Adrenal gland (tissue), 5 donors: ENCODE measurements at regions not wholly inside any gene's neighbourhood (a gene's known extent, or its start where the extent isn't known, plus 50 kb on each side); places are given as distances from the start of the nearest gene placed in this dataset.
"Not testable (repeated sequence)": the region's sequence is repeated elsewhere in the genome, so short reads cannot be mapped to it uniquely, and the experiment has no call there.

Source experiments
- POLR2A ChIP-seq, 2 donors: fragments of 450-650 bp; IDR thresholded peaks; one replicate each; pipeline ENCODE4 v1.6.1; 2017; ENCODE audit warnings: antibody characterized with exemption in 2 of 2, mild to moderate bottlenecking in 2 of 2, moderate library complexity in 1 of 2
- TF ChIP-seq, protein P1 (sequence below), 6 experiments: fragments of 450-650 bp in 4 of 6; fragments of 200-600 bp in 2 of 6; sonication (generic) in 1 of 6; IDR thresholded peaks; 1 replicate in 5 of 6; 2 replicates in 1 of 6; pipeline versions ENCODE4 v1.5.1 to v1.8.0; 2016 to 2021; ENCODE audit warnings: antibody characterized with exemption in 6 of 6, mild to moderate bottlenecking in 2 of 6, moderate library complexity in 1 of 6
- donor health status: DM: no; HTN: no; CAD: no.

DNA sequence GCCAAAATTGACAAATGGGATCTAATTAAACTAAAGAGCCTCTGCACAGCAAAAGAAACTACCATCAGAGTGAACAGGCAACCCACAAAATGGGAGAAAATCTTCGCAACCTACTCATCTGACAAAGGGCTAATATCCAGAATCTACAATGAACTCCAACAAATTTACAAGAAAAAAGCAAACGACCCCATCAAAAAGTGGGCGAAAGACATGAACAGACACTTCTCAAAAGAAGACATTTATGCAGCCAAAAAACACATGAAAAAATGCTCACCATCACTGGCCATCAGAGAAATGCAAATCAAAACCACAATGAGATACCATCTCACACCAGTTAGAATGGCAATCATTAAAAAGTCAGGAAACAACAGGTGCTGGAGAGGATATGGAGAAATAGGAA, 261.4 kb upstream of the HNRNPA3 start:
- TF ChIP-seq POLR2A (IDR thresholded peaks at IDR 0.05) = not testable (repeated sequence)
- TF ChIP-seq, protein P1, sequence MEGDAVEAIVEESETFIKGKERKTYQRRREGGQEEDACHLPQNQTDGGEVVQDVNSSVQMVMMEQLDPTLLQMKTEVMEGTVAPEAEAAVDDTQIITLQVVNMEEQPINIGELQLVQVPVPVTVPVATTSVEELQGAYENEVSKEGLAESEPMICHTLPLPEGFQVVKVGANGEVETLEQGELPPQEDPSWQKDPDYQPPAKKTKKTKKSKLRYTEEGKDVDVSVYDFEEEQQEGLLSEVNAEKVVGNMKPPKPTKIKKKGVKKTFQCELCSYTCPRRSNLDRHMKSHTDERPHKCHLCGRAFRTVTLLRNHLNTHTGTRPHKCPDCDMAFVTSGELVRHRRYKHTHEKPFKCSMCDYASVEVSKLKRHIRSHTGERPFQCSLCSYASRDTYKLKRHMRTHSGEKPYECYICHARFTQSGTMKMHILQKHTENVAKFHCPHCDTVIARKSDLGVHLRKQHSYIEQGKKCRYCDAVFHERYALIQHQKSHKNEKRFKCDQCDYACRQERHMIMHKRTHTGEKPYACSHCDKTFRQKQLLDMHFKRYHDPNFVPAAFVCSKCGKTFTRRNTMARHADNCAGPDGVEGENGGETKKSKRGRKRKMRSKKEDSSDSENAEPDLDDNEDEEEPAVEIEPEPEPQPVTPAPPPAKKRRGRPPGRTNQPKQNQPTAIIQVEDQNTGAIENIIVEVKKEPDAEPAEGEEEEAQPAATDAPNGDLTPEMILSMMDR (IDR thresholded peaks at IDR 0.05) = not testable (repeated sequence)
